K562 (cell line): ENCODE measurements at regions not wholly inside any gene's neighbourhood (a gene's known extent, or its start where the extent isn't known, plus 50 kb on each side); places are given as distances from the start of the nearest gene placed in this dataset.

Source experiments
- ATAC-seq: fragments of 200-7000 bp; cut with Tn5 transposase; 3 replicates; pipeline ENCODE4 v1.9.1; 2020; ENCODE audit warnings: moderate library complexity
- BruUV-seq: library from RNA; stranded (reverse); fragments of 400-500 nt; replicated peaks from 2 replicates; lab custom pipeline; 2021; lab: Mats Ljungman, UMichigan
- CTCF ChIA-PET: fragments of 300-600 bp; formaldehyde crosslinking; extraction: SDS; loops from one replicate; lab custom pipeline; 2021; ENCODE audit warnings: low intra/inter-chr PET ratio; lab: Yijun Ruan, JAX
- POLR2A ChIA-PET: fragments of 300-600, 350-650 bp; sonication (Branson Sonifier 250); formaldehyde crosslinking; extraction: SDS; loops from one replicate; lab custom pipeline; 2021; ENCODE audit warnings: antibody characterized with exemption, inconsistent platforms; lab: Yijun Ruan, JAX
- DNase-seq, 4 experiments: peaks; one replicate each; pipeline versions ENCODE4 v3.0.0 to v3.0.0-alpha.2; 2011 to 2018; ENCODE audit warnings: low spot score in 3 of 4, mixed read lengths in 3 of 4; ENCODE audit errors: extremely low read depth in 1 of 4
- FAIRE-seq: peaks from 2 replicates; lab custom pipeline; 2011; peaks lifted over from hg19 to GRCh38; lab: Jason Lieb, UNC
- H2AFZ ChIP-seq: 2 replicates; pipeline ENCODE4 v1.6.0; 2011; ENCODE audit warnings: low read depth, low read length, control low read depth, inconsistent platforms
- H3K27ac ChIP-seq: fragments of 200-600 bp; 3 replicates; pipeline ENCODE4 v1.8.0; 2011; ENCODE audit warnings: low read depth, mild to moderate bottlenecking, control low read depth, inconsistent platforms, low read length, moderate library complexity, mixed read lengths; ENCODE audit errors: extremely low read depth
- H3K27me3 ChIP-seq, 2 experiments: fragments of 300-600 bp in 1 of 2; 2 replicates in 1 of 2; 3 replicates in 1 of 2; pipeline versions ENCODE4 v1.6.0 to v1.8.0; 2011; ENCODE audit warnings: inconsistent platforms in 2 of 2, low read length in 2 of 2, mild to moderate bottlenecking in 1 of 2, mixed read lengths in 1 of 2, moderate library complexity in 1 of 2; ENCODE audit not compliant: control insufficient read depth in 2 of 2, insufficient read depth in 2 of 2
- H3K36me3 ChIP-seq: fragments of 300-600 bp; 3 replicates; pipeline ENCODE4 v1.8.0; 2011; ENCODE audit warnings: mild to moderate bottlenecking, low read length, inconsistent platforms; ENCODE audit not compliant: control insufficient read depth, insufficient read depth
- H3K4me1 ChIP-seq, 2 experiments: fragments of 200-600 bp in 1 of 2; replicated peaks in 1 of 2; 2 replicates in 1 of 2; 3 replicates in 1 of 2; pipeline versions ENCODE4 v1.5.1 to v1.8.0; 2011; ENCODE audit warnings: inconsistent platforms in 2 of 2, low read length in 2 of 2, mild to moderate bottlenecking in 1 of 2, mixed read lengths in 1 of 2, moderate library complexity in 1 of 2; ENCODE audit not compliant: control insufficient read depth in 2 of 2, insufficient read depth in 2 of 2
- H3K4me2 ChIP-seq: 2 replicates; pipeline ENCODE4 v1.6.1; 2011; ENCODE audit warnings: low read length, control low read depth, inconsistent platforms, mixed read lengths; ENCODE audit not compliant: insufficient read depth
- H3K4me3 ChIP-seq: fragments of 200-600 bp; sonication (generic), shearing (Covaris generic); 2 replicates; pipeline ENCODE4 v1.5.1; 2016; ENCODE audit warnings: control low read depth, inconsistent platforms
- H3K79me2 ChIP-seq: fragments of 200-600 bp; 3 replicates; pipeline ENCODE4 v1.8.0; 2011; ENCODE audit warnings: low read length, inconsistent platforms; ENCODE audit not compliant: control insufficient read depth, insufficient read depth
- H3K9ac ChIP-seq, 2 experiments: 2 replicates each; pipeline versions ENCODE4 v1.6.0 to v1.6.1; 2011; ENCODE audit warnings: low read depth in 2 of 2, low read length in 2 of 2, control low read depth in 1 of 2, inconsistent platforms in 1 of 2, mild to moderate bottlenecking in 1 of 2, mixed read lengths in 1 of 2; ENCODE audit not compliant: insufficient read depth in 1 of 2
- H3K9me1 ChIP-seq: one replicate; pipeline ENCODE4 v1.6.0; 2011; ENCODE audit warnings: inconsistent platforms, mild to moderate bottlenecking, low read length, moderate library complexity; ENCODE audit not compliant: control insufficient read depth, insufficient read depth
- H3K9me3 ChIP-seq: replicated peaks from 2 replicates; pipeline ENCODE4 v1.5.1; 2011; ENCODE audit warnings: low read depth, low read length, inconsistent platforms; ENCODE audit not compliant: control insufficient read depth, insufficient read depth
- H4K20me1 ChIP-seq: replicated peaks from 2 replicates; pipeline ENCODE4 v1.6.1; 2011; ENCODE audit warnings: low read length, inconsistent platforms, mixed read lengths; ENCODE audit not compliant: control insufficient read depth, insufficient read depth
- NKRF ChIP-seq: fragments of 450-650 bp; IDR thresholded peaks from 2 replicates; pipeline ENCODE4 v1.6.1; 2016; ENCODE audit warnings: borderline replicate concordance
- WGBS: fragments of 100-300 bp; shearing (Covaris generic); methylation state at CpG from one replicate; pipeline ENCODE4 v1.1.6; 2016; ENCODE audit warnings: low coverage, mixed read lengths; ENCODE audit not compliant: insufficient coverage; ENCODE audit errors: missing lambda C conversion rate; 5-methylcytosine and 5-hydroxymethylcytosine counted together
- in situ Hi-C: fragments of 300-500 bp; cut with MboI; formaldehyde crosslinking; loops from 4 replicates; pipeline ENCODE4 v1.15.0; 2018; ENCODE audit warnings: inconsistent platforms, mixed read lengths
- intact Hi-C: fragments of 100-400 bp; cut with micrococcal nuclease; formaldehyde crosslinking; loops from 2 replicates; pipeline ENCODE4 v1.14.2; 2022

GRCh38 chr1:208737161-208737560 lies 493.0 kb upstream of the PLXNA2 start:
- CTCF ChIA-PET = no interaction called here

More at GRCh38 chr1:208737161-208737560, 493.0 kb upstream of the PLXNA2 start:
- no peak for DNase-seq
- no peak for ATAC-seq
- BruUV-seq = no TSS peak
- H3K4me2 ChIP-seq = no peak overlapping the region
- no peaks in the 10 kb centered on the region for H3K9me1 ChIP-seq
- no peak for FAIRE-seq
- no peaks in the 10 kb centered on the region for H3K4me1 ChIP-seq
- no peak overlapping the region for H3K4me3 ChIP-seq
- H3K9me3 ChIP-seq = 0 out of 2 replicates have a peak, but pooled peaks cover 2% of the 10 kb centered on the region
- H4K20me1 ChIP-seq = no peaks in the 10 kb centered on the region
- POLR2A ChIA-PET = no interaction called here
- no peak overlapping the region for H2AFZ ChIP-seq
- TF ChIP-seq NKRF = no peak
- no peaks in the 10 kb centered on the region for H3K79me2 ChIP-seq
- WGBS = 1% methylated on average over 4 of the region's 4 CpGs
- H3K27ac ChIP-seq = no peak overlapping the region
- in situ Hi-C loops = no loop called here
- no peaks in the 10 kb centered on the region for H3K36me3 ChIP-seq
- intact Hi-C loops = no loop called here
- H3K9ac ChIP-seq = no peak overlapping the region
- H3K27me3 ChIP-seq = no peaks in the 10 kb centered on the region
